IMR-90 (cell line): ENCODE measurements at regions not wholly inside any gene's neighbourhood (a gene's known extent, or its start where the extent isn't known, plus 50 kb on each side); places are given as distances from the start of the nearest gene placed in this dataset.

Experiments
- ATAC-seq: fragments of 200-7000 bp; cut with Tn5 transposase; 2 replicates; pipeline ENCODE4 v1.9.1; 2020; ENCODE audit warnings: low read depth, mild to moderate bottlenecking, moderate library complexity
- BruUV-seq: library from RNA; stranded (reverse); fragments of 400-500 nt; replicated peaks from 2 replicates; lab custom pipeline; 2021; lab: Mats Ljungman, UMichigan
- CTCF ChIA-PET: fragments of 300-600 bp; formaldehyde crosslinking; extraction: SDS; loops from one replicate; lab custom pipeline; 2021; ENCODE audit warnings: antibody characterized with exemption; lab: Yijun Ruan, JAX
- POLR2A ChIA-PET: fragments of 300-600 bp; sonication (Branson Sonifier 250); formaldehyde crosslinking; loops from one replicate; lab custom pipeline; 2022; ENCODE audit warnings: antibody characterized with exemption; ENCODE audit not compliant: unreplicated experiment; lab: Charles Lee
- DNase-seq: peaks from one replicate; pipeline ENCODE4 v3.0.0; 2013
- H2AFZ ChIP-seq: replicated peaks from 2 replicates; pipeline ENCODE3; 2013; ENCODE audit warnings: low read length, mild to moderate bottlenecking; ENCODE audit not compliant: poor library complexity
- H2AK5ac ChIP-seq: 2 replicates; pipeline ENCODE4 v1.6.1; 2013; ENCODE audit warnings: low read depth, low read length, inconsistent platforms
- H2AK9ac ChIP-seq: replicated peaks from 2 replicates; pipeline ENCODE3; 2013; ENCODE audit warnings: mild to moderate bottlenecking, low read depth, low read length, moderate library complexity; ENCODE audit not compliant: poor library complexity
- H2BK120ac ChIP-seq: 2 replicates; pipeline ENCODE4 v1.6.1; 2013; ENCODE audit warnings: low read depth, low read length, inconsistent platforms
- H2BK15ac ChIP-seq: 3 replicates; pipeline ENCODE4 v1.6.1; 2013; ENCODE audit warnings: low read depth, low read length, inconsistent platforms
- H2BK20ac ChIP-seq: 2 replicates; pipeline ENCODE4 v1.6.1; 2013; ENCODE audit warnings: low read depth, mild to moderate bottlenecking, inconsistent platforms, low read length, moderate library complexity
- H2BK5ac ChIP-seq: 2 replicates; pipeline ENCODE4 v1.6.1; 2013; ENCODE audit warnings: mild to moderate bottlenecking, low read depth, low read length, inconsistent platforms; ENCODE audit not compliant: poor library complexity, severe bottlenecking
- H3K14ac ChIP-seq: replicated peaks from 2 replicates; pipeline ENCODE4 v1.6.1; 2013; ENCODE audit warnings: low read depth, low read length, inconsistent platforms
- H3K18ac ChIP-seq: 2 replicates; pipeline ENCODE4 v1.6.1; 2013; ENCODE audit warnings: low read depth, low read length, control low read depth
- H3K23ac ChIP-seq: 2 replicates; pipeline ENCODE4 v1.6.1; 2013; ENCODE audit warnings: low read depth, low read length, inconsistent platforms
- H3K27ac ChIP-seq: 2 replicates; pipeline ENCODE4 v1.5.1; 2013; ENCODE audit warnings: mild to moderate bottlenecking, control low read depth, low read length; ENCODE audit not compliant: insufficient read depth
- H3K27me3 ChIP-seq: 2 replicates; pipeline ENCODE4 v1.6.1; 2013; ENCODE audit warnings: low read length; ENCODE audit not compliant: control insufficient read depth, insufficient read depth
- H3K36me3 ChIP-seq: 2 replicates; pipeline ENCODE4 v1.6.1; 2013; ENCODE audit warnings: low read length, mixed read lengths; ENCODE audit not compliant: control insufficient read depth, insufficient read depth
- H3K4ac ChIP-seq: 2 replicates; pipeline ENCODE4 v1.6.1; 2013; ENCODE audit warnings: low read depth, low read length, inconsistent platforms
- H3K4me1 ChIP-seq: 2 replicates; pipeline ENCODE4 v1.6.1; 2013; ENCODE audit warnings: low read length, mixed read lengths; ENCODE audit not compliant: control insufficient read depth, insufficient read depth
- H3K4me2 ChIP-seq: 2 replicates; pipeline ENCODE4 v1.6.1; 2013; ENCODE audit warnings: low read depth, mild to moderate bottlenecking, control low read depth, low read length, moderate library complexity
- H3K4me3 ChIP-seq: 2 replicates; pipeline ENCODE4 v1.5.1; 2013; ENCODE audit warnings: low read depth, mild to moderate bottlenecking, control low read depth, low read length, moderate library complexity; ENCODE audit not compliant: insufficient read depth
- H3K56ac ChIP-seq: 2 replicates; pipeline ENCODE4 v1.6.1; 2013; ENCODE audit warnings: low read length, inconsistent platforms; ENCODE audit not compliant: insufficient read depth; ENCODE audit errors: extremely low read depth
- H3K79me1 ChIP-seq, 2 experiments: 2 replicates each; pipeline ENCODE4 v1.6.1; 2013; ENCODE audit warnings: low read length in 2 of 2, inconsistent platforms in 1 of 2, low read depth in 1 of 2
- H3K9ac ChIP-seq: 2 replicates; pipeline ENCODE4 v1.6.1; 2013; ENCODE audit warnings: low read depth, low read length, control low read depth
- H3K9me1 ChIP-seq: 2 replicates; pipeline ENCODE4 v1.6.1; 2013; ENCODE audit warnings: low read length, inconsistent platforms; ENCODE audit not compliant: insufficient read depth
- H3K9me3 ChIP-seq: 2 replicates; pipeline ENCODE4 v1.6.1; 2013; ENCODE audit warnings: low read length; ENCODE audit not compliant: control insufficient read depth, insufficient read depth
- H4K20me1 ChIP-seq: 2 replicates; pipeline ENCODE4 v1.6.1; 2013; ENCODE audit warnings: low read length, inconsistent platforms; ENCODE audit not compliant: insufficient read depth
- H4K5ac ChIP-seq: 2 replicates; pipeline ENCODE4 v1.6.1; 2013; ENCODE audit warnings: mild to moderate bottlenecking, low read depth, low read length, control low read depth
- H4K8ac ChIP-seq, 2 experiments: 2 replicates each; pipeline ENCODE4 v1.6.1; 2013; ENCODE audit warnings: low read depth in 2 of 2, low read length in 2 of 2, control low read depth in 1 of 2, inconsistent platforms in 1 of 2
- H4K91ac ChIP-seq: 2 replicates; pipeline ENCODE4 v1.6.1; 2013; ENCODE audit warnings: low read depth, low read length, inconsistent platforms; ENCODE audit not compliant: insufficient read depth
- CEBPB ChIP-seq: IDR thresholded peaks from 2 replicates; pipeline ENCODE4 v1.6.1; 2012; ENCODE audit warnings: low read depth, low read length, improper control_type of control experiment
- WGBS, 2 experiments: methylation state at CpG; one replicate each; pipeline versions ENCODE4 v1.1.5 to v1.1.7; 2013; ENCODE audit warnings: missing lambda C conversion rate in 2 of 2; ENCODE audit not compliant: insufficient read length in 1 of 2; ENCODE audit errors: extremely low coverage in 2 of 2; 5-methylcytosine and 5-hydroxymethylcytosine counted together
- dilution Hi-C: fragments of 300-500 bp; cut with HindIII; formaldehyde crosslinking; loops from one replicate; pipeline ENCODE4 v1.14.3; 2018; ENCODE audit warnings: low sequenced_read_pairs; ENCODE audit not compliant: unreplicated experiment
- in situ Hi-C: fragments of 300-500 bp; cut with MboI; formaldehyde crosslinking; loops from 3 replicates; pipeline ENCODE4 v1.14.3; 2019; ENCODE audit warnings: low sequenced_read_pairs, inconsistent platforms, mixed read lengths
- intact Hi-C: fragments of 100-400 bp; cut with micrococcal nuclease; formaldehyde crosslinking; loops from 2 replicates; pipeline ENCODE4 v1.10.0; 2022
- TF ChIP-seq, protein P1 (sequence below): conservative IDR thresholded peaks from 2 replicates; pipeline ENCODE4 v1.5.1; 2012; ENCODE audit warnings: mild to moderate bottlenecking, low read depth, low read length, improper control_type of control experiment

DNA sequence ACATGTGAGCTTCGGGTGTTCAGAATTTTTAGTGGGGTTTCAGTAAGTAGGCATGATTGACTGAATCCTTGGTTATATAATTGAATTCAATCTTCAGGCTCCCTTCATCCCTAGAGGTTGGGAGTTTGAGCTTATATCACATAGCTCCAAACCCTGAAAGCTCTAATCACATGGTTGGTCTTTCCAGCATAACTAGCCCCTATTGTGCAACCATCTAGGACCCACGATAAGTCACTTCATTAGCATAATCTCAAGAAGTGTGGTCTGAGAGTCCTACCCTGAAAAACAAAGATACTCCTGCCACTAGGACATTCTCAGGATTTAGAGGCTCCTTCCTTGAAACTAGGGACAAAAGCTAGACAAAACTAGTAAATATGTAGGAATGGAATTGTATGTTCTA, 348.9 kb upstream of the CBLB start:
- Histone ChIP-seq H3K4me3 (no peak overlapping the region), H4K8ac (no peak overlapping the region), H3K14ac (no peak overlapping the region), H2BK15ac (no peak overlapping the region), H4K91ac (no peak overlapping the region), H2BK20ac (no peak overlapping the region), H2AK9ac (no peak overlapping the region), H3K79me1 (no peaks in the 10 kb centered on the region), H4K20me1 (no peaks in the 10 kb centered on the region), H3K27me3 (no peaks in the 10 kb centered on the region), H3K27ac (no peak overlapping the region), H2BK120ac (no peak overlapping the region), H2AFZ (no peak overlapping the region), H4K5ac (no peak overlapping the region), H3K9me1 (no peaks in the 10 kb centered on the region), H3K9me3 (no peaks in the 10 kb centered on the region), H2AK5ac (no peak overlapping the region), H3K18ac (no peak overlapping the region), H2BK5ac (no peak overlapping the region), H3K4me1 (no peaks in the 10 kb centered on the region; the same call in 1 of the 2 replicates), H3K9ac (no peak overlapping the region), H3K23ac (no peak overlapping the region), H3K56ac (no peak overlapping the region), H3K36me3 (no peaks in the 10 kb centered on the region), H3K4ac (no peak overlapping the region), H3K4me2 (no peak overlapping the region)
- CTCF ChIA-PET: interaction anchor here (1.0 kb wide), 1 partner anchor 8 kb away, joined by 3 read pairs; no protein-coding TSS in a partner anchor
- TF ChIP-seq, protein P1, sequence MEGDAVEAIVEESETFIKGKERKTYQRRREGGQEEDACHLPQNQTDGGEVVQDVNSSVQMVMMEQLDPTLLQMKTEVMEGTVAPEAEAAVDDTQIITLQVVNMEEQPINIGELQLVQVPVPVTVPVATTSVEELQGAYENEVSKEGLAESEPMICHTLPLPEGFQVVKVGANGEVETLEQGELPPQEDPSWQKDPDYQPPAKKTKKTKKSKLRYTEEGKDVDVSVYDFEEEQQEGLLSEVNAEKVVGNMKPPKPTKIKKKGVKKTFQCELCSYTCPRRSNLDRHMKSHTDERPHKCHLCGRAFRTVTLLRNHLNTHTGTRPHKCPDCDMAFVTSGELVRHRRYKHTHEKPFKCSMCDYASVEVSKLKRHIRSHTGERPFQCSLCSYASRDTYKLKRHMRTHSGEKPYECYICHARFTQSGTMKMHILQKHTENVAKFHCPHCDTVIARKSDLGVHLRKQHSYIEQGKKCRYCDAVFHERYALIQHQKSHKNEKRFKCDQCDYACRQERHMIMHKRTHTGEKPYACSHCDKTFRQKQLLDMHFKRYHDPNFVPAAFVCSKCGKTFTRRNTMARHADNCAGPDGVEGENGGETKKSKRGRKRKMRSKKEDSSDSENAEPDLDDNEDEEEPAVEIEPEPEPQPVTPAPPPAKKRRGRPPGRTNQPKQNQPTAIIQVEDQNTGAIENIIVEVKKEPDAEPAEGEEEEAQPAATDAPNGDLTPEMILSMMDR: no peak
- TF ChIP-seq CEBPB: peak; percentile 56
- in situ Hi-C loops (no loop called here), dilution Hi-C loops (no loop called here), intact Hi-C loops (no loop called here)
- DNase-seq: no peak
- POLR2A ChIA-PET: no interaction called here
- no peak for ATAC-seq
- BruUV-seq: no TSS peak
- no CpG with 5 or more reads among the region's 2 CpGs for WGBS, 2 experiments
